Activated T-helper 17 cell treated with anti-CD3 and anti-CD28 coated beads, Interleukin-2, amount 50 U/mL, for 72 hours (primary cell): ENCODE measurements at regions not wholly inside any gene's neighbourhood (a gene's known extent, or its start where the extent isn't known, plus 50 kb on each side); places are given as distances from the start of the nearest gene placed in this dataset.

Experiments used
- ATAC-seq: fragments of 150-1000 bp; cut with Tn5 transposase; replicated peaks from 2 replicates; pipeline ENCODE4 v1.10.0; 2021; ENCODE audit warnings: mild to moderate bottlenecking, moderate library complexity
- H3K27ac Mint-ChIP-seq: one replicate; pipeline ENCODE4 v1.8.0; 2022; ENCODE audit warnings: mixed read lengths
- H3K27me3 Mint-ChIP-seq: one replicate; pipeline ENCODE4 v1.8.0; 2022; ENCODE audit warnings: mixed read lengths
- H3K36me3 Mint-ChIP-seq: one replicate; pipeline ENCODE4 v1.8.0; 2022; ENCODE audit warnings: low read depth, mild to moderate bottlenecking, mixed read lengths
- H3K4me1 Mint-ChIP-seq: one replicate; pipeline ENCODE4 v1.8.0; 2022; ENCODE audit warnings: mixed read lengths
- H3K4me3 Mint-ChIP-seq: one replicate; pipeline ENCODE4 v1.8.0; 2022; ENCODE audit warnings: mild to moderate bottlenecking, mixed read lengths
- H3K9me3 Mint-ChIP-seq: one replicate; pipeline ENCODE4 v1.8.0; 2022; ENCODE audit warnings: mixed read lengths

- H3K27ac Mint-ChIP-seq = no peak overlapping the region
- H3K4me3 Mint-ChIP-seq = no peak overlapping the region
- no peaks in the 10 kb centered on the region for H3K27me3 Mint-ChIP-seq
- no peak for ATAC-seq
- no peaks in the 10 kb centered on the region for H3K36me3 Mint-ChIP-seq
- no peaks in the 10 kb centered on the region for H3K4me1 Mint-ChIP-seq
- H3K9me3 Mint-ChIP-seq = peaks cover 12% of the 10 kb centered on the region
Measured at GRCh38 chr12:115062741-115063140, 378.8 kb upstream of the TBX3 start.

- no peaks in the 10 kb centered on the region for H3K27me3 Mint-ChIP-seq
- no peak for ATAC-seq
- no peak overlapping the region for H3K27ac Mint-ChIP-seq
- peaks cover 13% of the 10 kb centered on the region for H3K9me3 Mint-ChIP-seq
- no peak overlapping the region for H3K4me3 Mint-ChIP-seq
- no peaks in the 10 kb centered on the region for H3K36me3 Mint-ChIP-seq
- H3K4me1 Mint-ChIP-seq = no peaks in the 10 kb centered on the region
Measured at GRCh38 chr12:115060477-115061168, 376.6 kb upstream of the TBX3 start.

GRCh38 chr12:115057445-115057844 lies 373.5 kb upstream of the TBX3 start:
- Mint-ChIP-seq H3K27me3 (no peaks in the 10 kb centered on the region), H3K9me3 (peaks cover 9% of the 10 kb centered on the region), H3K4me1 (no peaks in the 10 kb centered on the region), H3K36me3 (no peaks in the 10 kb centered on the region), H3K4me3 (no peak overlapping the region), H3K27ac (no peak overlapping the region)
- no peak for ATAC-seq

- Mint-ChIP-seq H3K4me3 (no peak overlapping the region), H3K9me3 (peaks cover 4% of the 10 kb centered on the region), H3K27ac (no peak overlapping the region), H3K4me1 (no peaks in the 10 kb centered on the region), H3K27me3 (no peaks in the 10 kb centered on the region), H3K36me3 (no peaks in the 10 kb centered on the region)
- no peak for ATAC-seq
Measured at GRCh38 chr12:115051378-115051777, 367.4 kb upstream of the TBX3 start.

- Mint-ChIP-seq H3K9me3 (peaks cover 4% of the 10 kb centered on the region), H3K36me3 (no peaks in the 10 kb centered on the region), H3K27me3 (no peaks in the 10 kb centered on the region), H3K27ac (no peak overlapping the region), H3K4me1 (no peaks in the 10 kb centered on the region), H3K4me3 (no peak overlapping the region)
- ATAC-seq = no peak
Measured at GRCh38 chr12:115049614-115050013, 365.6 kb upstream of the TBX3 start.

- no peaks in the 10 kb centered on the region for H3K4me1 Mint-ChIP-seq
- H3K27ac Mint-ChIP-seq = no peak overlapping the region
- no peaks in the 10 kb centered on the region for H3K27me3 Mint-ChIP-seq
- no peaks in the 10 kb centered on the region for H3K36me3 Mint-ChIP-seq
- peaks cover 11% of the 10 kb centered on the region for H3K9me3 Mint-ChIP-seq
- no peak overlapping the region for H3K4me3 Mint-ChIP-seq
- no peak for ATAC-seq
Measured at GRCh38 chr12:115046805-115047204, 362.8 kb upstream of the TBX3 start.

- H3K27me3 Mint-ChIP-seq = no peaks in the 10 kb centered on the region
- H3K27ac Mint-ChIP-seq = no peak overlapping the region
- H3K4me1 Mint-ChIP-seq = no peaks in the 10 kb centered on the region
- H3K4me3 Mint-ChIP-seq = no peak overlapping the region
- no peaks in the 10 kb centered on the region for H3K36me3 Mint-ChIP-seq
- ATAC-seq = no peak
- peaks cover 12% of the 10 kb centered on the region for H3K9me3 Mint-ChIP-seq
Measured at GRCh38 chr12:115044073-115044472, 360.1 kb upstream of the TBX3 start.

GRCh38 chr12:115043079-115043478 lies 359.1 kb upstream of the TBX3 start:
- ATAC-seq = no peak
- Mint-ChIP-seq H3K36me3 (no peaks in the 10 kb centered on the region), H3K27ac (no peak overlapping the region)

GRCh38 chr12:115042341-115042740 lies 358.4 kb upstream of the TBX3 start:
- Mint-ChIP-seq H3K27me3 (no peaks in the 10 kb centered on the region), H3K36me3 (no peaks in the 10 kb centered on the region), H3K27ac (no peak overlapping the region), H3K4me1 (no peaks in the 10 kb centered on the region), H3K4me3 (no peak overlapping the region), H3K9me3 (peaks cover 12% of the 10 kb centered on the region)
- no peak for ATAC-seq

More at GRCh38 chr12:115043079-115043478, 359.1 kb upstream of the TBX3 start:
- Mint-ChIP-seq H3K4me1 (no peaks in the 10 kb centered on the region), H3K27me3 (no peaks in the 10 kb centered on the region), H3K9me3 (peaks cover 12% of the 10 kb centered on the region), H3K4me3 (no peak overlapping the region)

- H3K4me1 Mint-ChIP-seq = no peaks in the 10 kb centered on the region
- no peak overlapping the region for H3K27ac Mint-ChIP-seq
- H3K27me3 Mint-ChIP-seq = no peaks in the 10 kb centered on the region
- no peak for ATAC-seq
- peaks cover 17% of the 10 kb centered on the region for H3K9me3 Mint-ChIP-seq
- no peaks in the 10 kb centered on the region for H3K36me3 Mint-ChIP-seq
- H3K4me3 Mint-ChIP-seq = no peak overlapping the region
Measured at GRCh38 chr12:115037830-115038229, 353.9 kb upstream of the TBX3 start.

- H3K27ac Mint-ChIP-seq = no peak overlapping the region
- no peaks in the 10 kb centered on the region for H3K36me3 Mint-ChIP-seq
- H3K27me3 Mint-ChIP-seq = no peaks in the 10 kb centered on the region
- H3K9me3 Mint-ChIP-seq = peaks cover 15% of the 10 kb centered on the region
- H3K4me1 Mint-ChIP-seq = no peaks in the 10 kb centered on the region
- no peak for ATAC-seq
- no peak overlapping the region for H3K4me3 Mint-ChIP-seq
Measured at GRCh38 chr12:115035535-115036107, 351.6 kb upstream of the TBX3 start.

GRCh38 chr12:115032521-115032920 lies 348.5 kb upstream of the TBX3 start:
- no peak overlapping the region for H3K27ac Mint-ChIP-seq
- no peak overlapping the region for H3K4me3 Mint-ChIP-seq
- H3K36me3 Mint-ChIP-seq = no peaks in the 10 kb centered on the region
- no peaks in the 10 kb centered on the region for H3K4me1 Mint-ChIP-seq
- peaks cover 15% of the 10 kb centered on the region for H3K9me3 Mint-ChIP-seq
- no peak for ATAC-seq
- no peaks in the 10 kb centered on the region for H3K27me3 Mint-ChIP-seq

- H3K9me3 Mint-ChIP-seq = peaks cover 23% of the 10 kb centered on the region
- no peak for ATAC-seq
- H3K27ac Mint-ChIP-seq = no peak overlapping the region
- no peak overlapping the region for H3K4me3 Mint-ChIP-seq
- H3K27me3 Mint-ChIP-seq = no peaks in the 10 kb centered on the region
- H3K36me3 Mint-ChIP-seq = no peaks in the 10 kb centered on the region
- no peaks in the 10 kb centered on the region for H3K4me1 Mint-ChIP-seq
Measured at GRCh38 chr12:115030017-115030416, 346.0 kb upstream of the TBX3 start.

GRCh38 chr12:115024531-115024930 lies 340.6 kb upstream of the TBX3 start:
- no peak overlapping the region for H3K27ac Mint-ChIP-seq
- H3K4me3 Mint-ChIP-seq = no peak overlapping the region
- no peaks in the 10 kb centered on the region for H3K27me3 Mint-ChIP-seq
- no peaks in the 10 kb centered on the region for H3K4me1 Mint-ChIP-seq
- no peak for ATAC-seq
- H3K9me3 Mint-ChIP-seq = peaks cover 21% of the 10 kb centered on the region
- no peaks in the 10 kb centered on the region for H3K36me3 Mint-ChIP-seq
